ENCODE measurements at regions not wholly inside any gene's neighbourhood (a gene's known extent, or its start where the extent isn't known, plus 50 kb on each side); places are given as distances from the start of the nearest gene placed in this dataset.
"Not testable (repeated sequence)": the region's sequence is repeated elsewhere in the genome, so short reads cannot be mapped to it uniquely, and the experiment has no call there.

DNA sequence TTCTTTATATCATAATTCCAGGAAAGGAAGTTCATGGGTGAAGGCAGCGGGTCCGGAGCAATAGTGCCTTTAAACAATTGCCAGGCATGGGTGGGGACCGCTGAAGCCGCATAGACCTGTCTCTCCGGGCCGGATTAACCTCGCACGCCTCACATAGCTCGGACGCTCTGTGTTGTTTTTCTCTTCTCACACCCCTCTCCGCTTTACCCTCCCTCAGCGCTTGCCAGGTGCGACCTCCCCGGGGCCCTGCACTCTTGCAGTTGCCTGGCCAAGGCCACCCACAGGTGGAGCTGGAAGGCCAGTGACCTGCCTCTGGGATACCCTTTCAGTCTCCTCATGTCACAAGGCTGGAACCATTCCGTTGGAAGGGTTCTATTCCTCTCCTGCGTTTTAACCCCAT lies 4021.5 kb upstream of the TPTE start:
- H3K27ac ChIP-seq; intact Hi-C loops (cut with DNase I); H3K4me1 ChIP-seq; H3K4me3 ChIP-seq; DNase-seq (ENCODE audit: low spot score in 2 of 2); H3K36me3 ChIP-seq; H3K9me3 ChIP-seq; H3K27me3 ChIP-seq: not testable (repeated sequence)

DNA sequence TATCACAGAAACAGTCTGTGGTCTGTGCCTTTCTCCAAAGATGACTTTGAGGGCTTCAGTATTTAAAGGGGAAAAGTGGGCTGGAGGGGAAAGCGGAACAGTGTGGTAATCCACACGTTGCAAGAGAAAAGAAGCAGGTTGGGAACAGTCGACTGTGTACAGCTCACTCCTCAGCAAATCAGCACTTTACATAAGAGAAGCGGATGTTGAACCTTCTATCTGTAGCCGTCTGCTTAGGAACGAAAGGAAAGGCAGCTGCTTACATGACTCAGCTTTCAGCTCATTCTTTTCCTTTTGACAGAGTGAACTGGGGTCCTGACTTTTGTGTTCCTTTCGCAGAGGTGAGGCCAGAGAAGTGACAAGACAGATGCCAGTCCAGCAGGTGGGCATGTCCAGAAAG lies 4020.7 kb upstream of the TPTE start:
- H3K27ac ChIP-seq; H3K4me1 ChIP-seq; intact Hi-C loops (cut with DNase I); H3K36me3 ChIP-seq; DNase-seq (ENCODE audit: low spot score in 2 of 2); H3K4me3 ChIP-seq; H3K9me3 ChIP-seq; H3K27me3 ChIP-seq: not testable (repeated sequence)

DNA sequence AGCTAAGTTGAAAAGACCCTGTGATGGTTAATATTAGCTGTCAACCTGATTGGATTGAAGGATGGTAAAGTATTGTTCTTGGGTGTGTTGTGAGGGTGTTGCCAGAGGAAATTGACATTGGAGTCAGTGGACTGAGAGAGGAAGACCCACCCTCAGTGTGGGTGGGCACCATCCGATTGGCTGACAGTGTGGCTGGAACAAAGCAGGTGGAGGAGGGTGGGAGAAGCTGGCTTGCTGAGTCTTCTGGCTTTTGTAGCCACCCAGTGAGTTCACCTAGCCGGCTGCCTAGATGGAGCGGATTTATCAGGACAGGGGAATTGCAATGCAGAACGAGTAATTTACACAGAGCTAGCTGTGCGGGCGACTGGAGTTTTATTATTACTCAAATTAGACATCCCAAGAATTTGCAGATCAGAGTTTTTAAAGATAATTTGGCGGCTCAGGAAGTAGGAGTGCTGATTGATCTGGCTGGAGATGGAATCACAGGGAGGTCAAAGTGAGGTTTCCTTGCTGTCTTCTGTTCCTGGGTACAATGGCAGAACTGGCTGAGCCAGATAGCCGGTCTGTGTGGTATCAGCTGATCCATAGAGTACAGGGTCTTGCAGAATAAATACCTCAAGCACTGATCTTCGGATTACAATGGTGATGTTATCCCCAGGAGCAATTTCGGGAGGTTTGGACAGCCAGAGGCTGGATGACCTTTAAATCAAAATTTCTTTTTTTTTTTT lies 4015.1 kb upstream of the TPTE start:
- H3K4me1 ChIP-seq; H3K27ac ChIP-seq; H3K27me3 ChIP-seq; H3K9me3 ChIP-seq; H3K4me3 ChIP-seq; intact Hi-C loops (cut with DNase I); H3K36me3 ChIP-seq; DNase-seq (ENCODE audit: low spot score in 2 of 2): not testable (repeated sequence)

DNA sequence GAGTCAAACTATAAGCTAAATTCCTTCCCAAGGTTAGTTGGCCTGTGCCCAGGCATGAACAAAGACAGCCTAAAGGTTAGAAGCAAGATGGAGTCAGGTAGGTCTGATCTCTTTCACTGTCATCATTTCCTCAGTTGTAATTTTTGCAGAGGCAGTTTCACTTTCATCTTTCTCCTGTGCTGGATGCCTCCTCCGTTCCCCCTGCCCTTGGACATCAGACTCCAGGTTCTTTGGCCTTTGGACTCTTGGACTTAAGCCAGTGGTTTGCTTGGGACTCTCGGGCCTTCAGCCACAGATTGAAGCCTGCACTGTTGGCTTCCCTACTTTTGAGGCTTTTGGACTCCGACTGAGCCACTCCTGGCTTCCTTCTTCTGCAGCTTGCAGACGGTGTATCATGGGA lies 4013.8 kb upstream of the TPTE start:
- H3K36me3 ChIP-seq; DNase-seq (ENCODE audit: low spot score in 2 of 2); H3K27me3 ChIP-seq; intact Hi-C loops (cut with DNase I); H3K9me3 ChIP-seq; H3K4me1 ChIP-seq; H3K27ac ChIP-seq; H3K4me3 ChIP-seq: not testable (repeated sequence)

DNA sequence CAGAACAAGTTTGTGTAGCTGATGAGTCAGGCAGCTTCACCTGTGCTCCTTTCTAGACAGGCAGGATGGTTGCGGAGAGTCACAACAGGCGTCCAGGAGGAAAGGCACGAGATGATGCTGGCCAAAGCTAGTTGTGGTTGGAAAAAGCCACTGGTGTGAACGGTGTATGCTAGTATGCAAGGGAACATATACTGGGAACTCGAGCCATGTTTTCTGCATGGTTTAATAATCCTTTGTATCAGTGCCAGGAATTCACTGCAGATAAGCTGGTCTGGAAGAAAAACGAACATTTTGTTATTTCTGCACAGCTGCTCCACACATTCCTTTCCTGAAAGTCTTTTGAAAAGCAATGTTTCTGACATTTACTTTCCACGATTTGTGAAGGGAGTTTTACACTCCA lies 3999.6 kb upstream of the TPTE start:
- H3K4me1 ChIP-seq; H3K9me3 ChIP-seq; H3K36me3 ChIP-seq; intact Hi-C loops (cut with DNase I); H3K27me3 ChIP-seq; H3K27ac ChIP-seq; H3K4me3 ChIP-seq; DNase-seq (ENCODE audit: low spot score in 2 of 2): not testable (repeated sequence)

DNA sequence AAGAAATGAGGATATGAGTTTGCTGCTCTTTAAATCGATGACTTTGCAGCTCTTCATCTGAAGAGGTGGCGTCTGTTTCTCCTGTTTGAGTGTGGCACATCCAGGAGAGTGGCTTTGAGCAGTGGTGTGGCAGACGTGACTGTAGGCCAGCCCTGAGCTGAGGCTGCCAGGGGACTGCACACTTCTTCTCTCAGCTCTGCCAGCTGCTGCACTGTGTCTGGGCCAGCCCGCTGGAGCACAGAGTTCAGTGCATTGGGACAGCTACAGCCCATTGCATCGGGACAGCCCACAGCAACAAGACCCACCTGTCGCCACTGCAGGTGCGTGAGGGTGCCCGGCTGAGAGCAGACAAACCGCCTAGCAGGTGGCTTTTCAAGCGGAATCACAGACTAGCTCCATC lies 3995.2 kb upstream of the TPTE start:
- not testable (repeated sequence) for H3K27me3 ChIP-seq, H3K9me3 ChIP-seq

DNA sequence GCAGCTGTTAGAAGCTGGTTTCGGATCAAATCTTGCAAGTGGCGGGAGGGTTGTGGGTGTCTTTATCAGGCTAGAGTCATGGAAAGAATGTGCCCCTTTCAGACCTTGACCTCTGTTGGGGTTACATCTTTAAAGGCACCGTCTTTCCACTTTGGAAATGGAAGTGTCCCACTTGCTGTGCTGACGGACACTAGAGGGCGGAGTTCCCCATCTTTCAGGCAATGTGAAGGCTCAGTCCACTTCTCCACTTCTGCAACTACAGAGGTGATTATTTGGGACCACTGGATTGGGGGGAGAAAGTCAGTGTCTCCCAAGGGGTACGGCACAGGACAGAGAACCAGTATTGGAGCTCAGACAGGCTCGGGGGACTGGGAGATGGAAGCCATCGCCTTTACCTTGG lies 3990.7 kb upstream of the TPTE start:
- H3K4me3 ChIP-seq; H3K9me3 ChIP-seq; H3K27me3 ChIP-seq; H3K27ac ChIP-seq; H3K36me3 ChIP-seq; H3K4me1 ChIP-seq; intact Hi-C loops (cut with DNase I); DNase-seq (ENCODE audit: low spot score in 2 of 2): not testable (repeated sequence)

More for the DNA sequence above, 3995.2 kb upstream of the TPTE start:
- DNase-seq (ENCODE audit: low spot score in 2 of 2); H3K27ac ChIP-seq; H3K4me3 ChIP-seq; intact Hi-C loops (cut with DNase I); H3K4me1 ChIP-seq; H3K36me3 ChIP-seq: not testable (repeated sequence)

DNA sequence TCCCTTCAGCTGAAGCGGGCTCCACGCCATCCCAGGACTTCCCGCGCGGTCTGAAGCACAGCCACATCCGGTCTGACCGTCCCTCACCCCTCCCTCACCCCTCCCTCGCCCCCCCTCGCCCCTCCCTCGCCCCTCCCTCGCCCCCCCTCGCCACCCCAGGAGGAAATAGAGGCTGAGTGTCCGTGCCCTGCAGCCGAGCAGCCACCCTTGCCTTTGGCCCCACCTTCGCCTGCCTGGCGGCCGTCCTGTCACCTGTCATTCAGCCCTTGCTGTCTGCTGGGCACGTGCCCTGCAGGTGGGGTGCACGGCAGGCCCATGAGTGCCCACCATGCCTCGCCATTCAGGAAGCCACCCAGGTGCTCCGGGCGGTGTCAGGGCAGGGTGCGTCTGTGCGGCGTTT lies 3988.1 kb upstream of the TPTE start:
- H3K27me3 ChIP-seq; H3K4me3 ChIP-seq; H3K36me3 ChIP-seq; H3K27ac ChIP-seq; H3K9me3 ChIP-seq; intact Hi-C loops (cut with DNase I); H3K4me1 ChIP-seq; DNase-seq (ENCODE audit: low spot score in 2 of 2): not testable (repeated sequence)

DNA sequence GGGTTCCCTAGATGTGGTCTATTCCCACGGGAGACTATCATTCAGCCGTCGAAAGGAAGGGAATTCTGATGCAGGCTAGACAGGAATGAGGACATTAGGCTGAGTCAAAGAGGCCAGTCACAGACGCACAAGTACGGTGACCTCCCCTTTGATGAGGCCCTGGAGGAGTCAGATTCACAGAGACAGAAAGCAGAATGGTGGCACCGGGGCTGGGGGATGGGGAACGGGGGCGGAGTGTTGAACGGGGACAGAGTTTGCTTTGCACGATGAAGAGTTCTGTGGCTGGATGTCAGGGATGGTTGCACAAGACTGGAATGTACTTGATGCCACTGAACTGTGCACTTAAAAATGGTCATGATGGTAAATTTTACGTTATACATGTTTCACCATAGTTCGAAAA lies 3983.1 kb upstream of the TPTE start:
- H3K4me1 ChIP-seq; intact Hi-C loops (cut with DNase I); H3K27ac ChIP-seq; H3K9me3 ChIP-seq; H3K36me3 ChIP-seq; DNase-seq (ENCODE audit: low spot score in 2 of 2); H3K4me3 ChIP-seq; H3K27me3 ChIP-seq: not testable (repeated sequence)

DNA sequence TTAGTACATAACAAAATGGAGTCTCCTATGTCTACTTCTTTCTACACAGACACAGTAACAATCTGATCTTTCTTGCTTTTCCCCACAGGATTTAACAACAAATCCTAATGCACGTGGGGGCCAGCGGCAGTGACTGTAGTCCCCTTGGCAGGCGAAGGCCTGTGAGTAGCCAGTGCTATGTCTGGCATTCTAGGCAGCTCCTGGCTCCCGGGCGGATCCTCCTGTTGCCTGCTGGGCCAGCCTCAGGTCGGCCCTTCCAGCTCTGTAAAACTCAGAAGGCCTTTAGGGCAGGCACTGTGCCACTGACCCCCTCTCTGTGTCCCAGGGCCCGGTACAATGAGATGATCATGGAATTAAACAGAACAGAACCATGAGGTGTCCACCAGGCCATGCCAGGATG lies 3981.7 kb upstream of the TPTE start:
- DNase-seq (ENCODE audit: low spot score in 2 of 2); H3K27me3 ChIP-seq; H3K4me1 ChIP-seq; H3K4me3 ChIP-seq; intact Hi-C loops (cut with DNase I); H3K9me3 ChIP-seq; H3K27ac ChIP-seq; H3K36me3 ChIP-seq: not testable (repeated sequence)

DNA sequence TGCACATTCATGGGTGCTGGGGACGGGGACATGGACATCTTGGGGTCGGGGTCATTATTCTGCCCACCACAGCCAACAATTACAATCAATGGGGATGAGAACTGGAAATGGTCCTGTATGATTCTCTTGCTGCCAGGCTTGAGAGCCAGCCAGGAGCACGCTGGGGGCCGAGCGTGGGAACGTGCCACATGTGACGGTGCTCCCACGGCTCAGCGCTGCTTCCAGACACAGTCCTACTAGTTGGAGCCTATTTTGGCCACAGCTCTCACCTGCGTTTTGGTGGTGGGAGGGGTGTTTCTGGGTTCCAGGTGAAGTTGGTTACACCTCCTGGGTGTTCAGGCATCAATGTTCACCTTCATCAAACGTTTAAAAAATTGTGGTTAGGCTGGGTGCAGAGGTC lies 3980.3 kb upstream of the TPTE start:
- intact Hi-C loops (cut with DNase I); H3K27me3 ChIP-seq; H3K9me3 ChIP-seq; H3K4me1 ChIP-seq; DNase-seq (ENCODE audit: low spot score in 2 of 2); H3K36me3 ChIP-seq; H3K27ac ChIP-seq; H3K4me3 ChIP-seq: not testable (repeated sequence)

DNA sequence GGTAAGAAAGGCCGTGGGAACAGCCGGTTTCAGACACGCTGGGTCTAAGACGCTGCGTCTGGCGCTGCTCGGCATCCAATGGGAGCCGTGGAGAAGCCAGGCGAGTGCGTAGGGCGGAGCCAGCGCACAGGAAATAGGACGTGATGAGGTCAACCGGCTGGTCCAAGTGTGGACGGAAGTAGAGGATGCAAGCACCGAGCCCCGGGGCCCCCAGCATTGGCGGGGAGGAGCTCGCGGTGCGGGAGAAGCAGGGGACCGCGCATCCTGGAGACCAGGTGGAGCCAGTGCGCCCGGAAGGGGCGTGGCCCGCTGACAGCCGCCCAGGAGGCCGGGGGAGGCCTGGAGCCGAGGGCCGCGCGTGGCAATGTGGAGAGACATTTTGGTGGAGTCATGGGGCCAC lies 3976.1 kb upstream of the TPTE start:
- H3K4me3 ChIP-seq; H3K4me1 ChIP-seq; H3K27ac ChIP-seq; H3K27me3 ChIP-seq; intact Hi-C loops (cut with DNase I); DNase-seq (ENCODE audit: low spot score in 2 of 2); H3K9me3 ChIP-seq; H3K36me3 ChIP-seq: not testable (repeated sequence)

DNA sequence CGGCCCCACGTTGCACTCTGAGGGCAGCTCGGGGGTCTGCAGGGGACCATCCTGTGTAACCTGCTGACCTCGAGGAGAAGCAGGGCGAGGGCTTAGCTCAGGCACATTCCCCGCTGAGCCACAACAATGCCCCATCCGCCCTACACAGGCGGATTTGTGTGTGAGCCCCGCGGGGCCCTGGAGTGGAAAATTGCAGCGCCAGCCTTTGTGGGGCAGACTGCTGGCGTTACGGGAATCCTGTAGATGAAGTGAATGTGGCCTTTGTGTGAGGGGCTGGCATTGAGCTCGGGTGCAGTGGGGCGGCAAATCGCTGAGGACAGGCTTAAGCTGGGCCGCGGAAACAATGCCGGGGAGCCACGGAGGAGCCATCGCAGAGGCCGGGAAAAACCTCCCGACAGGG lies 3970.3 kb upstream of the TPTE start:
- H3K27me3 ChIP-seq; DNase-seq (ENCODE audit: low spot score in 2 of 2); intact Hi-C loops (cut with DNase I); H3K9me3 ChIP-seq; H3K36me3 ChIP-seq; H3K4me3 ChIP-seq; H3K27ac ChIP-seq; H3K4me1 ChIP-seq: not testable (repeated sequence)

DNA sequence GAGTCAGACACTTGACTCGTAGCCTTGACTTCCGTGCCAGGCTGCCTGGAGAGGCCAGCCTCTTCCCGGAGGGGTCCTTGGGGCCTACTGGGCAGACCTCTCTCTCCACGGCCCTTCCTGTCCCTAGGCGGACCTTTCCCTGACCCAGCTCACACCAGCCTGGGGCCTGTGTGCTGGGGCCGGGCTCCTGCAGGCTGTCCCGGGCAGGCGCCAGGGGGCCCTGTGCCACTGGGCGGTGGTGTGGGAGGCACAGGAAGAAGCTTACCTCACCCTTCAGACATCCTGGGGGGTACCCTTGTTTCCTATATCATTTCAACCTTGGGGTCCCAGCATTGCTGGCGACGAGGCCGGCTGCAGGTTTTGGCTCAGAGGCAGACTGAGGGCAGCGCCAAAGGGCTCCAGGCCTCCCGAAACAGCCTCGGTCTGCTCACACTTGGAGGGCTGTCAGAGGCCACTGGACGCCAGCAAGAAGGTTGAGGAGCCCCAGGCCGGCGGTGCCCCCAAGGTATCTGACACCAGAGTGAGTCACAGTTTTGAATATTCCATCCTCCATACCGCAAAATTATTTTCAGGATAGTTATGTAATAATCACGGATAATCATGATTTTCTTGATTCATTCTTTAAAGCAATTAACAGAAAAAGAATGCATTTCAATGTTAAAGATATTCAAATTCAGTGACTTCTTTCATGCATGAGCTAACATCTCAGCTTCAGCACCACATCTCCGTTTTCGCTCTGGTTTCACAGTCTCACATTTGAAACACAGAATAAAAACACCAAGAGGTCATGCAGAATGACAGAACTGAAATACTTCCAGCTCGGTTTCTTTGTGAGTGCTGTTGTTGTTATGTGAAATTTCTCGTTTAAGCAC lies 3967.6 kb upstream of the TPTE start:
- DNase-seq (ENCODE audit: low spot score in 2 of 2); H3K27me3 ChIP-seq; H3K27ac ChIP-seq; intact Hi-C loops (cut with DNase I); H3K4me3 ChIP-seq; H3K4me1 ChIP-seq; H3K9me3 ChIP-seq; H3K36me3 ChIP-seq: not testable (repeated sequence)

Measured in ascending aorta (tissue), 2 donors.